Kidney (tissue), 13 donors: ENCODE measurements at regions not wholly inside any gene's neighbourhood (a gene's known extent, or its start where the extent isn't known, plus 50 kb on each side); places are given as distances from the start of the nearest gene placed in this dataset.

Source experiments
- DNase-seq, 5 donors: peaks; one replicate each; pipeline ENCODE4 v3.0.0-alpha.2; 2013 to 2020
- FAIRE-seq: peaks from 2 replicates; lab custom pipeline; 2012; peaks lifted over from hg19 to GRCh38; lab: Jason Lieb, UNC
- H3K27ac ChIP-seq, 2 donors: one replicate each; pipeline ENCODE4 v1.7.0; 2013; ENCODE audit warnings: low read depth in 2 of 2, low read length in 2 of 2, inconsistent platforms in 1 of 2
- H3K27me3 ChIP-seq: one replicate; pipeline ENCODE4 v1.7.1; 2013; ENCODE audit warnings: low read length, inconsistent platforms; ENCODE audit not compliant: control insufficient read depth, insufficient read depth
- H3K36me3 ChIP-seq, 3 donors: one replicate each; pipeline versions ENCODE4 v1.7.0 to v1.7.1; 2013; ENCODE audit warnings: low read length in 3 of 3, control low read depth in 1 of 3, inconsistent platforms in 1 of 3; ENCODE audit not compliant: insufficient read depth in 3 of 3, control insufficient read depth in 2 of 3
- H3K4me1 ChIP-seq, 3 donors: one replicate each; pipeline versions ENCODE4 v1.7.0 to v1.7.1; 2013; ENCODE audit warnings: low read length in 3 of 3, inconsistent platforms in 1 of 3, low read depth in 1 of 3; ENCODE audit not compliant: control insufficient read depth in 2 of 3, insufficient read depth in 2 of 3
- H3K4me3 ChIP-seq, 3 donors: one replicate each; pipeline versions ENCODE4 v1.7.0 to v1.8.1; 2013; ENCODE audit warnings: low read length in 3 of 3, control low read depth in 1 of 3, inconsistent platforms in 1 of 3
- H3K9ac ChIP-seq, 3 donors: one replicate each; pipeline versions ENCODE4 v1.7.0 to v1.7.1; 2013; ENCODE audit warnings: low read length in 3 of 3, control low read depth in 1 of 3, inconsistent platforms in 1 of 3
- H3K9me3 ChIP-seq, 3 donors: one replicate each; pipeline versions ENCODE4 v1.7.0 to v1.7.1; 2013; ENCODE audit warnings: low read length in 3 of 3, control low read depth in 1 of 3, inconsistent platforms in 1 of 3; ENCODE audit not compliant: control insufficient read depth in 2 of 3, insufficient read depth in 1 of 3
- CTCF ChIP-seq: IDR thresholded peaks from 3 replicates; pipeline ENCODE4 v1.5.1; 2012; ENCODE audit warnings: mild to moderate bottlenecking, moderate library complexity, borderline replicate concordance; ENCODE audit not compliant: insufficient read depth; ENCODE audit errors: extremely low read depth
- intact Hi-C: fragments of 100-400 bp; cut with DNase I; formaldehyde crosslinking; loops from one replicate; pipeline ENCODE4 v1.11.1; 2022
- donor health status: control.
- donor health status: control.
- donor health status: control.
- donor health status: control.
- donor health status: control.
- donor health status: DM: yes; HTN: yes; CAD: no.
- donor health status: Normal renal cell carcinoma (clear cell type).

- intact Hi-C loops = no loop called here
Measured at GRCh38 chr6:21831521-21832291, 238.2 kb downstream of the SOX4 start.

DNA sequence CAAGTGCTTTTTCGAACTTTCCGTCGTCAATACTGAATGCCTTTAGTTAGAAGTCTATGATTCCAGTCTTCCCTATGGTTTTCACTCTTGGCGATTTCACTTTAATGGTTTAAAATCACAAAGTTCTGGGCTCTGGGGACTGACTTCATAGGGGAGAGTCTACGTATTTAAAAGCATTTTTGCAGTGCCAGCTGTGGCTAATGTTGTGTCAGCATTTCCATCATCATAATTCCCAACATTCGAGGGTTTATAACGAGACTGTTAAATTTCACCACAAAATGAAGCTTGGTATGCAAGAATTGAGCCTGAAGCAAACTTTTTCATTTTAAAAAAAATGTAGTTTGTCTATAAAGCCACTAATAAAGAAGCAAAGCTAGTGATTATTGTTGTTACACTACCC is 242.7 kb downstream of the SOX4 start:
- H3K4me3 ChIP-seq = no peak overlapping the region
- H3K36me3 ChIP-seq = no peaks in the 10 kb centered on the region
- H3K9ac ChIP-seq = no peak overlapping the region
- H3K9me3 ChIP-seq = no peaks in the 10 kb centered on the region
- DNase-seq = no peak
- H3K27ac ChIP-seq = no peak overlapping the region
- H3K4me1 ChIP-seq = peaks cover 3 to 10% (median 5%) of the 10 kb centered on the region in 3 donors
- intact Hi-C loops = no loop called here
- FAIRE-seq = no peak
- TF ChIP-seq CTCF = no peak
- H3K27me3 ChIP-seq = no peaks in the 10 kb centered on the region

More at GRCh38 chr6:21831521-21832291, 238.2 kb downstream of the SOX4 start:
- H3K9me3 ChIP-seq = no peaks in the 10 kb centered on the region
- no peaks in the 10 kb centered on the region for H3K27me3 ChIP-seq
- H3K27ac ChIP-seq = no peak overlapping the region
- H3K9ac ChIP-seq = peak overlapping the region in 1 of 3 donors; percentile 12
- FAIRE-seq = no peak
- peak in 3 of 5 donors; percentile 67 to 95 (median 95) for DNase-seq
- no peak overlapping the region for H3K4me3 ChIP-seq
- H3K36me3 ChIP-seq = no peaks in the 10 kb centered on the region
- TF ChIP-seq CTCF = no peak
- H3K4me1 ChIP-seq = peaks cover 3 to 20% (median 5%) of the 10 kb centered on the region in 3 donors

- TF ChIP-seq CTCF = no peak
- DNase-seq = no peak
- intact Hi-C loops = no loop called here
- Histone ChIP-seq H3K4me3 (no peak overlapping the region), H3K36me3 (no peaks in the 10 kb centered on the region), H3K27ac (no peak overlapping the region), H3K27me3 (no peaks in the 10 kb centered on the region), H3K4me1 (peaks cover 1 to 7% (median 3%) of the 10 kb centered on the region in 3 donors), H3K9ac (no peak overlapping the region), H3K9me3 (no peaks in the 10 kb centered on the region)
- FAIRE-seq = no peak
Measured at GRCh38 chr6:21836772-21837425, 243.3 kb downstream of the SOX4 start.
